Tibial artery (tissue), 4 donors: ENCODE measurements at regions not wholly inside any gene's neighbourhood (a gene's known extent, or its start where the extent isn't known, plus 50 kb on each side); places are given as distances from the start of the nearest gene placed in this dataset.

Experiments used
- DNase-seq, 2 donors: peaks; one replicate each; pipeline ENCODE4 v3.0.0-alpha.2; 2019
- H3K27ac ChIP-seq, 2 donors: fragments of 200-600 bp; sonication (generic) in 1 of 2; 1 replicate in 1 of 2; 2 replicates in 1 of 2; pipeline ENCODE4 v1.5.1; 2018 to 2019; ENCODE audit warnings: mild to moderate bottlenecking in 1 of 2
- H3K27me3 ChIP-seq, 2 donors: fragments of 200-600 bp; sonication (generic) in 1 of 2; one replicate each; pipeline versions ENCODE4 v1.5.1 to v1.6.0; 2016 to 2019
- H3K36me3 ChIP-seq, 3 donors: fragments of 200-600 bp; sonication (generic) in 2 of 3; one replicate each; pipeline ENCODE4 v1.5.1; 2016 to 2019; ENCODE audit warnings: mild to moderate bottlenecking in 2 of 3
- H3K4me1 ChIP-seq, 4 donors: fragments of 200-600 bp; sonication (generic) in 2 of 4; 1 replicate in 3 of 4; 2 replicates in 1 of 4; pipeline ENCODE4 v1.5.1; 2016 to 2019
- H3K4me3 ChIP-seq, 2 donors: fragments of 200-600 bp; sonication (generic) in 1 of 2; 1 replicate in 1 of 2; 2 replicates in 1 of 2; pipeline ENCODE4 v1.5.1; 2018 to 2019; ENCODE audit warnings: mild to moderate bottlenecking in 2 of 2
- H3K9me3 ChIP-seq, 3 donors: fragments of 200-600 bp; sonication (generic) in 1 of 3; one replicate each; pipeline ENCODE4 v1.5.1; 2016 to 2019
- intact Hi-C: fragments of 100-400 bp; cut with DNase I; formaldehyde crosslinking; loops from one replicate; pipeline ENCODE4 v1.15.0; 2023; ENCODE audit warnings: low total_unique reads
- TF ChIP-seq, protein P1 (sequence below), 2 experiments: fragments of 200-600 bp in 1 of 2; fragments of 450-650 bp in 1 of 2; IDR thresholded peaks; one replicate each; pipeline ENCODE4 v1.5.1; 2017 to 2019; ENCODE audit warnings: antibody characterized with exemption in 2 of 2, mild to moderate bottlenecking in 1 of 2, moderate library complexity in 1 of 2

DNA sequence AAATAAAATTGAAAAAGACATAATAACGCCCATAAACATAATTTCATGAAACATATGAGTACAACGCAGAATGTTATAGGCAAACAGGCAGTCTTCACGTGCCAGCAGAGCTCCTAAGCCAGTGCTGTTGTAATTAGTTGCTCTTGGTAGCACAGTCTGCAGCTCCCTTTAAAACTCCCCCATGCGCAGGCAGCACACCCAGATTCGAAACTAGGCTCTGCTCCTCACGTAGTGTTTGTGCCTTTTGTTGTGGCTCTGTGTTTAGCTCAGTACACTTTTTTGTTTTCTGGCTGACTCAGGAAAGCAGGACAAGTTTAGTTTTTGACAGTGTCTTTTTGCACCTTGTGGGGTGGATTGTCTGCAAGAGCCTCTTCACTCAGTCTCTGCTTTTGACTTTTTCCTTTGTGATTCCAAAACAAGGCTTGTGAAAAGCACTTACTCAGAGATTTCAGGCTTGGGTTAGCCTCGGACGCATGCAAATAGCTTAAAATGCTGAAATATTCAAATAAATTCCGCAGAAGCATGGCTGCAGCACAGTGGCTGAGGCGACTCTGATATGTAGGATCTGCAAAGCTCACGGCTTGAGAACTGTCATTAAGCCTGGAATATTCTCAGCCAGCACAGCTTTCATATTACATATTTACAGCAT is 113.6 kb downstream of the IRX1 start:
- TF ChIP-seq, protein P1, sequence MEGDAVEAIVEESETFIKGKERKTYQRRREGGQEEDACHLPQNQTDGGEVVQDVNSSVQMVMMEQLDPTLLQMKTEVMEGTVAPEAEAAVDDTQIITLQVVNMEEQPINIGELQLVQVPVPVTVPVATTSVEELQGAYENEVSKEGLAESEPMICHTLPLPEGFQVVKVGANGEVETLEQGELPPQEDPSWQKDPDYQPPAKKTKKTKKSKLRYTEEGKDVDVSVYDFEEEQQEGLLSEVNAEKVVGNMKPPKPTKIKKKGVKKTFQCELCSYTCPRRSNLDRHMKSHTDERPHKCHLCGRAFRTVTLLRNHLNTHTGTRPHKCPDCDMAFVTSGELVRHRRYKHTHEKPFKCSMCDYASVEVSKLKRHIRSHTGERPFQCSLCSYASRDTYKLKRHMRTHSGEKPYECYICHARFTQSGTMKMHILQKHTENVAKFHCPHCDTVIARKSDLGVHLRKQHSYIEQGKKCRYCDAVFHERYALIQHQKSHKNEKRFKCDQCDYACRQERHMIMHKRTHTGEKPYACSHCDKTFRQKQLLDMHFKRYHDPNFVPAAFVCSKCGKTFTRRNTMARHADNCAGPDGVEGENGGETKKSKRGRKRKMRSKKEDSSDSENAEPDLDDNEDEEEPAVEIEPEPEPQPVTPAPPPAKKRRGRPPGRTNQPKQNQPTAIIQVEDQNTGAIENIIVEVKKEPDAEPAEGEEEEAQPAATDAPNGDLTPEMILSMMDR (IDR thresholded peaks at IDR 0.05): no peak
- no peak overlapping the region for H3K4me3 ChIP-seq
- no peak for DNase-seq
- H3K27me3 ChIP-seq: no peaks in the 10 kb centered on the region
- H3K4me1 ChIP-seq: no peaks in the 10 kb centered on the region
- intact Hi-C loops: no loop called here
- no peaks in the 10 kb centered on the region for H3K9me3 ChIP-seq
- no peak overlapping the region for H3K27ac ChIP-seq
- no peaks in the 10 kb centered on the region for H3K36me3 ChIP-seq

DNA sequence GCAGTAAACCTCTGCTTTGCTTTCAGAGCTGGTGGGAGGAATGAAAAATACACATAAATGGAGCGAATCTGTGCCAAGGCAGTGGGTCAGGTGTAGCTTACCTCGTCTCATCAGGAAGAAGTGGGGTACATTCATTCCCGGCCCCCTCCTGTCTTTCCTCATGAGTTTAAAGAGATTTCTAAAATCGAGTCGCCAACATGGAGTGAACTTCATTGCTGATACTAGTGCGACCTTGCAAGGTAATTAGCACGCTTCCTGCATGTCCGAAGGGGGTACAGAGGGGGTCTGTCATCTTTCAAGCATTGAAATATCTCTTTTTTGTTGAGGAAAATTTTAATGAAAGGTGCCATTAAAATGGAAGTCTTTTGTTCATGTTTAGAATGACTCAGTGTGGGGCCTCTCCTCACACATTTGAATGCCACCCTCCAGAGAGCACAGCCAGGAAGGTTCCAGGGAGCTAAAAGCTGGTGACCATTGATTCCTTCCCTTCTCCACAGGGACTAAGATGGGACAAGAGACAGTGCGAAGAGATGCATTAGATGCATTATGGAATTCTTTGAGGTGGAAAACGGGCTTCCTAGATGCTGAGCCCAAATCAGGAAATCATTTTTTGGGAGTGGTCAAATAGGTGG is 114.2 kb downstream of the IRX1 start:
- intact Hi-C loops: no loop called here

GRCh38 chr5:3715062-3715461 is 119.4 kb downstream of the IRX1 start:
- no peak overlapping the region for H3K4me3 ChIP-seq
- H3K36me3 ChIP-seq: no peaks in the 10 kb centered on the region
- TF ChIP-seq, protein P1 (IDR thresholded peaks at IDR 0.05): no peak
- H3K27me3 ChIP-seq: no peaks in the 10 kb centered on the region
- H3K9me3 ChIP-seq: peaks cover 0 to 3% (median 0%) of the 10 kb centered on the region in 3 donors
- H3K27ac ChIP-seq: no peak overlapping the region
- intact Hi-C loops: no loop called here
- no peak for DNase-seq
- peaks cover 0 to 3% (median 0%) of the 10 kb centered on the region in 4 donors for H3K4me1 ChIP-seq

More for the DNA sequence above, 114.2 kb downstream of the IRX1 start:
- DNase-seq: no peak
- Histone ChIP-seq H3K4me1 (no peaks in the 10 kb centered on the region), H3K27ac (no peak overlapping the region), H3K9me3 (no peaks in the 10 kb centered on the region), H3K27me3 (no peaks in the 10 kb centered on the region), H3K4me3 (no peak overlapping the region), H3K36me3 (no peaks in the 10 kb centered on the region)
- TF ChIP-seq, protein P1 (IDR thresholded peaks at IDR 0.05): no peak

GRCh38 chr5:3729631-3730030 is 134.0 kb downstream of the IRX1 start:
- H3K4me1 ChIP-seq: no peaks in the 10 kb centered on the region
- no peak for DNase-seq
- H3K9me3 ChIP-seq: no peaks in the 10 kb centered on the region

GRCh38 chr5:3734632-3735031 is 139.0 kb downstream of the IRX1 start:
- TF ChIP-seq, protein P1 (IDR thresholded peaks at IDR 0.05): no peak
- Histone ChIP-seq H3K27ac (no peak overlapping the region), H3K4me3 (no peak overlapping the region), H3K9me3 (no peaks in the 10 kb centered on the region), H3K36me3 (no peaks in the 10 kb centered on the region), H3K4me1 (no peaks in the 10 kb centered on the region), H3K27me3 (no peaks in the 10 kb centered on the region)
- DNase-seq: no peak
- intact Hi-C loops: no loop called here

More at GRCh38 chr5:3729631-3730030, 134.0 kb downstream of the IRX1 start:
- H3K27ac ChIP-seq: no peak overlapping the region
- intact Hi-C loops: no loop called here
- TF ChIP-seq, protein P1 (IDR thresholded peaks at IDR 0.05): no peak
- no peaks in the 10 kb centered on the region for H3K36me3 ChIP-seq
- no peaks in the 10 kb centered on the region for H3K27me3 ChIP-seq
- H3K4me3 ChIP-seq: no peak overlapping the region
